Heart right ventricle (tissue), 16 donors: ENCODE measurements at regions not wholly inside any gene's neighbourhood (a gene's known extent, or its start where the extent isn't known, plus 50 kb on each side); places are given as distances from the start of the nearest gene placed in this dataset.

Source experiments
- ATAC-seq, 8 donors: fragments of 200-7000 bp; cut with Tn5 transposase; one replicate each; pipeline ENCODE4 v1.9.1; 2020; ENCODE audit warnings: mild to moderate bottlenecking in 8 of 8, moderate library complexity in 8 of 8, moderate number of reproducible peaks in 1 of 8
- DNase-seq, 2 donors: peaks; one replicate each; pipeline ENCODE4 v3.0.0-alpha.2; 2020
- H3K27ac ChIP-seq, 10 donors: fragments of 200-600 bp; sonication (generic) in 2 of 10; one replicate each; pipeline versions ENCODE4 v1.5.0 to v1.8.0; 2020 to 2022; ENCODE audit warnings: mild to moderate bottlenecking in 3 of 10
- H3K27me3 ChIP-seq, 7 donors: fragments of 200-600 bp; one replicate each; pipeline ENCODE4 v1.8.0; 2021 to 2022; ENCODE audit warnings: mild to moderate bottlenecking in 2 of 7
- H3K36me3 ChIP-seq, 9 donors: fragments of 200-600 bp; sonication (generic) in 1 of 9; one replicate each; pipeline versions ENCODE4 v1.5.0 to v1.8.0; 2020 to 2022; ENCODE audit warnings: mild to moderate bottlenecking in 2 of 9
- H3K4me1 ChIP-seq, 9 donors: fragments of 200-600 bp; sonication (generic) in 1 of 9; one replicate each; pipeline versions ENCODE4 v1.5.0 to v1.8.0; 2020 to 2022; ENCODE audit warnings: mild to moderate bottlenecking in 4 of 9
- H3K4me3 ChIP-seq, 10 donors: fragments of 200-600 bp; sonication (generic) in 2 of 10; one replicate each; pipeline versions ENCODE4 v1.5.0 to v1.8.0; 2020 to 2022; ENCODE audit warnings: mild to moderate bottlenecking in 7 of 10, moderate library complexity in 2 of 10
- H3K9me3 ChIP-seq, 11 donors: fragments of 200-600 bp in 10 of 11; sonication (generic) in 2 of 11; one replicate each; pipeline versions ENCODE4 v1.5.0 to v1.8.0; 2013 to 2022; ENCODE audit warnings: mild to moderate bottlenecking in 2 of 11, control low read depth in 1 of 11, moderate library complexity in 1 of 11
- CTCF ChIP-seq, 9 donors: fragments of 200-600 bp; sonication (generic) in 2 of 9; IDR thresholded peaks; one replicate each; pipeline versions ENCODE4 v1.5.0 to v1.8.0; 2021 to 2022; ENCODE audit warnings: antibody characterized with exemption in 9 of 9, mild to moderate bottlenecking in 5 of 9, moderate library complexity in 1 of 9
- WGBS, 2 donors: extraction: QIAGEN DNeasy Blood & Tissue Kit; methylation state at CpG; one replicate each; pipeline ENCODE4 v1.1.7; 2013; ENCODE audit warnings: inconsistent platforms in 1 of 2; 5-methylcytosine and 5-hydroxymethylcytosine counted together
- intact Hi-C, 10 donors: fragments of 100-400 bp; cut with DNase I; formaldehyde crosslinking; loops; one replicate each; pipeline versions ENCODE4 v1.11.1 to v1.14.2; 2022
- donor health status: Arrhythmogenic right ventricular cardiomyopathy.
- donor health status: ischemic (EF 13 %, LVEDD 7.1; RV severe dilation, severe dysfunction).
- donor health status: healthy with polysubstance abuse.
- donor health status: DM: no; HTN: yes; CAD: no.
- donor health status: DM: no; HTN: no; CAD: no.
- donor health status: ischemic (EF 25% LVEDD 6.9; RV normal size, moderate dysfunction).
- donor health status: ischemic (EF 25% LVEDD 5.7; RV mildly dilated, moderate dysfunction).
- donor health status: healthy.
- donor health status: DM: yes; HTN: yes; CAD: no.
- donor health status: Ischemic cardiomyopathy.
- donor health status: ischemic (EF 35%, LVEDD 5.7; RV mildly dilated, moderate dysfunction).
- donor health status: nonischemic (EF 11% LVEDD 7.7; RV severe dilation, severe dysfunction).
- donor health status: DM: yes; HTN: yes; CAD: no.
- donor health status: PGD.
- donor health status: ischemic (EF 29% LVEDD 5.4; RV normal size, mild dysfunction).
- donor health status: nonischemic (EF 23%, LVEDD 6.1; RV moderate dilation, normal function).

GRCh38 chr2:215752436-215752835, 260.9 kb downstream of the MREG start:
- WGBS, 2 donors: 95% methylated on average over 4 of the region's 4 CpGs
- H3K27ac ChIP-seq: no peak overlapping the region
- H3K4me3 ChIP-seq: no peak overlapping the region
- peaks cover 5 to 63% (median 23%) of the 10 kb centered on the region in 9 donors for H3K4me1 ChIP-seq
- DNase-seq (no peak), ATAC-seq (no peak)
- TF ChIP-seq CTCF (IDR thresholded peaks at IDR 0.05): no peak
- intact Hi-C loops: no loop called here
- H3K9me3 ChIP-seq: peaks cover 0 to 2% (median 0%) of the 10 kb centered on the region in 11 donors
- no peaks in the 10 kb centered on the region for H3K36me3 ChIP-seq
- H3K27me3 ChIP-seq: no peaks in the 10 kb centered on the region

GRCh38 chr2:215751911-215752272, 261.5 kb downstream of the MREG start:
- H3K36me3 ChIP-seq: no peaks in the 10 kb centered on the region
- intact Hi-C loops: no loop called here
- H3K9me3 ChIP-seq: no peaks in the 10 kb centered on the region
- H3K27ac ChIP-seq: no peak overlapping the region
- H3K27me3 ChIP-seq: no peaks in the 10 kb centered on the region
- ATAC-seq (no peak), DNase-seq (no peak)
- H3K4me3 ChIP-seq: no peak overlapping the region
- 93 to 95% methylated on average over 3 of the region's 3 CpGs for WGBS, 2 donors
- TF ChIP-seq CTCF (IDR thresholded peaks at IDR 0.05): no peak
- peaks cover 5 to 68% (median 17%) of the 10 kb centered on the region in 9 donors for H3K4me1 ChIP-seq

GRCh38 chr2:215751200-215751910, 262.0 kb downstream of the MREG start:
- no peak for TF ChIP-seq CTCF (IDR thresholded peaks at IDR 0.05)
- 93 to 94% methylated on average over 3 of the region's 3 CpGs for WGBS, 2 donors
- no peak overlapping the region for H3K27ac ChIP-seq
- DNase-seq (no peak), ATAC-seq (no peak)
- H3K4me1 ChIP-seq: peaks cover 5 to 73% (median 17%) of the 10 kb centered on the region in 9 donors
- no peaks in the 10 kb centered on the region for H3K27me3 ChIP-seq
- no peak overlapping the region for H3K4me3 ChIP-seq
- no peaks in the 10 kb centered on the region for H3K9me3 ChIP-seq
- H3K36me3 ChIP-seq: no peaks in the 10 kb centered on the region
- intact Hi-C loops: no loop called here

- no peak for ATAC-seq
- 83 to 84% methylated on average over 4 of the region's 4 CpGs for WGBS, 2 donors
Observed at GRCh38 chr2:215750763-215751162, 262.6 kb downstream of the MREG start.

More at GRCh38 chr2:215750763-215751162, 262.6 kb downstream of the MREG start:
- DNase-seq: no peak
- no peaks in the 10 kb centered on the region for H3K9me3 ChIP-seq
- no peak overlapping the region for H3K4me3 ChIP-seq
- TF ChIP-seq CTCF (IDR thresholded peaks at IDR 0.05): no peak
- H3K27ac ChIP-seq: peak overlapping the region in 1 of 10 donors; percentile 40
- H3K36me3 ChIP-seq: no peaks in the 10 kb centered on the region
- no peaks in the 10 kb centered on the region for H3K27me3 ChIP-seq
- peaks cover 5 to 73% (median 17%) of the 10 kb centered on the region in 9 donors for H3K4me1 ChIP-seq
- intact Hi-C loops: no loop called here
